ENCODE measurements at regions not wholly inside any gene's neighbourhood (a gene's known extent, or its start where the extent isn't known, plus 50 kb on each side); places are given as distances from the start of the nearest gene placed in this dataset.

GRCh38 chr5:2334719-2335118 is 416.8 kb downstream of the IRX2 start:
- no peak for DNase-seq (ENCODE audit: low spot score)

GRCh38 chr5:2333291-2333690 is 418.2 kb downstream of the IRX2 start:
- no peak for DNase-seq (ENCODE audit: low spot score)

DNA sequence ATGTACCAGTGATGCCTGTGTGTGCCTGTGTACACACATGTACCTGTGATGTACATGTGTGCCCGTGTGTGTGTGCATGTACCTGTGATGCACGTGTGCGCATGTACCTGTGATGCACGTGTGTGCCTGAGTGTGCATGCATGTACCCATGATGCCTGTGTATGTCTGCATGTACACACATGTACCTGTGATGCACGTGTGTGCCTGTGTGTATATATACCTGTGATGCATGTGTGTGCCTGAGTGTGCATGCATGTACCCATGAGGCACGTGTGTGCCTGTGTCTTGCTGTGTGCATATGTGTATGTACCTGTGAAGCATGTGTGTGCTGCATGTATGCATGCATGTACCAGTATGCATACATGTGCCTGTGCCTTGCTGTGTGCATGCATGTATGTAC is 419.0 kb downstream of the IRX2 start:
- DNase-seq (ENCODE audit: low spot score), result no peak

DNA sequence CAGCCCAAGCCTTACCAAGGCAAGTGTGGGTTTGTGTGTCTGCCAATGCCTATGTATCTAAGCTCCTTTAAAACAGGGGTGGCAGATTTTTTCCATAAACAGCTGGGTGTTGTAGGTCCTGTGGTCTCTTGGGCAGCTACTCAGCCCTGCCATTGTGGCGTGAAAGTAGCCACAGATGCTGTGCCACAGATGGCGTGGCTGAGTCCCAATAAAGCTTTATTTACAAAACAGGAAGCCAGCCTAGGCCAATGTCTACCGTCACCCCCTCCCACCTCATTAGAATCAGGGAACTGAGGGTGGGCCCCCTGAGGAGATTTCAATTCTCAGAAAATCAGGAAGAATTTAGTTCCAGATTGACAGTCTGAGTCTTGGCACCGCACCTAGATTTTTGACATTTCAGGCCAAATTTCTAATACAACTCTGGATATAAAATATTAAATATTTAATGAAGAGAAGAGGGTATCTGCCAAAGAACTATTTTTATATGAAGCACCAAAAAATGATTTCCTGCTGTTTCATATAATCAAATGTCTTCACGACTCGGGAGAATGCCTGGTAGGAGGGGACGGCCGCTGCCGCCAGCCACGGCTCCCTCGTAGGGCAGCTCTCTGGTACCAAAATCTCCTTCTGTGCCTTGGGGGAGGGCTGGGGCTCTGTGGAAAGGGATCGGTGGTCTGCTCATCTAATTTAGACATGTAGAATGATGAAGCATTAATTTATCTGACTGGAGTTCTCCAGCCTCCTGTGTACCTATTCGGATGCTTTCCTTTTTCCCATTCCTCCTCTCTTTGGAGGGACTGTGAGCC is 420.9 kb downstream of the IRX2 start:
- DNase-seq (ENCODE audit: low spot score), result no peak

DNA sequence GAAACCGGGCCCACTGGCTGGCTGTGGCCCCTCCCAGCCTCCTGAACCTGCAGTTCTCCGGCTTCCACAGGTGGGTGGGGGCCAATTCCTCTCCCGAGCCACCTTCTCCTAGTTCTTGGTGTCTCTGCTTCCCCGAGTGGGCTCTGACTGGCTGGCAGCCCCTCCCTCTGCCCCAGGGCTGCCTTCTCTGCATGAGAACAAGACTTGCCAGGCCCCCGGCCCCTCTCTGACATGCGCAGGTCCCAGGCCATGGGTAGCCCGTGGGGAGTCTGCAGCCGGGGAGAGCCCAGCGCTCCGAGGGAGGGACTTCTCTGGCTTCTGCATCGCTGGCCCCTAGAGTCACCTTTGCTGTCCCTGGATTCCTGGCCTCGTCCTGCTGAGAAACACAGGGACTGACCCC is 421.7 kb downstream of the IRX2 start:
- DNase-seq (ENCODE audit: low spot score), result no peak

DNA sequence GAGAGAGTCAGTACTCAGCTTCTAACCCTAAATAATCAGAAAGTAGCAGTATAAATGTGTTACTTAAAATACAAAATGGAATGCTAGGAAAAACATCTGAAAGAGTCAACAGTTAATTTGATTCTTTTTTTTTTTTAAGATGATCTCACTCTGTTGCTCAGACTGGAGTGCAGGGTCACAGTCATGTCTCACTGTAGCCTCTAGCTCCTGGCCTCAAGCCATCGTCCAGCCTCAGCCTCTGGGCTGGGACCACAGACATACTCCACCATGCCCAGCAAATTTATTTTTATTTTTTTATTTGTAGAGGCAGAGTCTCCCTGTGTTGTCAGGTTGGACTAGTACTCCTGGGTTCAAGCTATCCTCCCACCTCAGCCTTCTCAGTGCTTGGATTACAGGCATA is 424.9 kb downstream of the IRX2 start:
- no peak for DNase-seq (ENCODE audit: low spot score)

DNA sequence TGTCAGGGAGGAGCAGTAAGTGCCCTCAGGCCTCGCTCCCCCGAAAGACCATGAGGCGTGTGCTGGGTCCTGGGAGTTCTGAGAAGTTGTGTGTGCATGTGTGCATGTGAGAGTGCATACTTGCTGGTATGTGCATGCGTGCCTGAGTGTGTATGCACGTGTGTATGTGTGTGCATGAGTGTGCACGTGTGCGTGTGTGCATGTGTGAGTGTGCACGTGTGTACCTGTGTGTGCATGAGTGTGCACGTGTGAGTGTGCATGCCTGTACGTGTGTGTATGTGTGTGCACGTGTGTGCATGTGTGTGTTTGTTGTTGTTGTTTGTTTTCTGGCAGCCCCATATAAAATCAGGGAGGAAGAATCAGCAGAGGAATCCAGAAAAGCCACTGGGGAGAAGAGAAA is 426.7 kb downstream of the IRX2 start:
- no peak for DNase-seq (ENCODE audit: low spot score)

DNA sequence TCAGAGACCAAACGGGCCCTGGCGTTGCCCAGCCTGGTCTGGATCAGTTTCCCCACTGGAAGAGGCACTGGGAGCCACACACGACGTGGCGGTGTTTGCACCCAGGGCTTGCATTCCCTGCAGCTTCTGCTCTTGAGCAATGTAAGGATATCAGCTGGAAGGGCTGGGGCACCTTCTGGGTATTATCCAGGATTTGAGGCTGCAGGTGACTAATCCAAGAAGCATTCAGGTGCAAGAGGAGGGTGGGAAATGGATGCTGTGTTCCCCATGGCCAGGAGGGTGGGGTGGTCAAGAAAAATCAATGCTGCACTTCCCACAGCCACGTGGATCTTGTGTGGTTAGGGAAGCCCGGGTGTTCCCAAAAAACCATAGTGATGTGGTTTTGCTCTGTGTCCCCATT is 430.9 kb downstream of the IRX2 start:
- no peak for DNase-seq (ENCODE audit: low spot score)

DNA sequence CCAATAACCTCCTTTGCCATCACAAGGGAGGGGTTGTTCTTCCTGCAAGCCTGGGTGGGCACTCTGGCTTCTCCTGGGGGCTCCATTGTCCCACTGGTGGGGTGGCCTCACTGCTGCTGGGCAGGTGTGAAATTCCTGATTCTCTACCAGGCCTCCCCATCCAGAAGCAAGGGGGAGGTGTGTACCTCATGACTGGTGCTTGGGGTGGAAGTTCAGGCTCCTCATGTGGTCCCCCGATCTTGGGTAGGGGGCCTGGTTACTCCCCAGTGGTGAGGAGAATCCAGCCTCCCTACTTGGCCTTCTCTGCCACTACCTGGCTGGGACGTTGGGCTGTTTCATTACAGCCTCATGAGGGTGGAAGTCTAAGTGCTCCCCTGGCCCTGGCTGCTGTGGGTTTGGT is 433.9 kb downstream of the IRX2 start:
- no peak for DNase-seq (ENCODE audit: low spot score)

GRCh38 chr5:2311851-2312250 is 429.1 kb upstream of the IRX4 start:
- no peak for DNase-seq (ENCODE audit: low spot score)

DNA sequence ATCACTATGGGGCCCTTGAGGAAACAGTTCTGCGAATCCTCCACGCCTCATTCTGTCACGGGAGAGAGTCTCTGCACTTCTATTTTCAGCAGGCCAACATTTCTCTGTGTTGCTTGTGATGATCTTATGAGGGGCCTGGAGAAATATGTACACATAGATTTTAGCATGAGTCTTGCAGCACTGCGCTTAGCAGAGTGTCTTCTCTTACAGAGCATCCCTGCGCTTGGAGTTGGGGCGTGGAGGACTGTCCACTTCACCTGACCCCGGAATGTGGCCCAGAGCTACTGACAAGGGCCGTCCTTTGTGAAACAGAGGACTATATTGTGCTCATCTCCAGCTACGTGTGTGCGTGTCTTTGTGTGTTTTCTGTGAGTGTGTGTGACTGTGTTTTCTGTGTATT is 428.2 kb upstream of the IRX4 start:
- DNase-seq (ENCODE audit: low spot score), result no peak

GRCh38 chr5:2307631-2308030 is 424.9 kb upstream of the IRX4 start:
- DNase-seq (ENCODE audit: low spot score), result no peak

GRCh38 chr5:2306711-2307110 is 424.0 kb upstream of the IRX4 start:
- no peak for DNase-seq (ENCODE audit: low spot score)

DNA sequence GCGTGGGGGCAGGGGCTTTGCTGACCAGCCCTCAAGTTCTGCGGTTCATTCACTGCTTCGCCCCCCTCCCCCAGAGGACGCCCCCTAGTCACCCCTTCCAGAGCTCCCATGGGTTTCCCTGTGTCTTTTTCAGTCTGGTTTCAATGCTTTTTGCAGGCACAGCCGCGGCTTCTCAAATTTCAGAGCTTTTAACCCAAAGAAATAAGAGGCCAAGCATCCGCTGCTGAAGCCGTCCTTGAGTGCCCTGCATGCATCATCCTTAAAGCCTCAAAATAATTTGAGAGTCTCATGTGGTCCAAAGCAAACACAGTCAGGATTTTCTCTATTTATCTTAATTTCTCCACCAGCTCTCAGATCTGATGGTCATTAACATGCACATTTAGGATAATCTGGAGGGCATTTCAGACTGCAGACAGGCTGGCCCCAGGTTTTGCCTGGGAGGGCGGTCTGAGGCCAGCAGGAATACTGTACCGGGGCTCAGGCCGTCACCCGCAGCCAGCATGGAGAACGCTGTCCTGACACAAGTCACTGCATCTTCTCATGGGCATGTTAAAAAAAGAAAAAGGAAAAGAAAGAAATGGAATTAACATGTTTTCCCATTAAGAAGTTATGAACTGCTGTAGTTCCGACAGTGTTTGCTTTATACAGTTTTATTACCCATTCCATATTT is 420.8 kb upstream of the IRX4 start:
- DNase-seq (ENCODE audit: low spot score), result no peak

DNA sequence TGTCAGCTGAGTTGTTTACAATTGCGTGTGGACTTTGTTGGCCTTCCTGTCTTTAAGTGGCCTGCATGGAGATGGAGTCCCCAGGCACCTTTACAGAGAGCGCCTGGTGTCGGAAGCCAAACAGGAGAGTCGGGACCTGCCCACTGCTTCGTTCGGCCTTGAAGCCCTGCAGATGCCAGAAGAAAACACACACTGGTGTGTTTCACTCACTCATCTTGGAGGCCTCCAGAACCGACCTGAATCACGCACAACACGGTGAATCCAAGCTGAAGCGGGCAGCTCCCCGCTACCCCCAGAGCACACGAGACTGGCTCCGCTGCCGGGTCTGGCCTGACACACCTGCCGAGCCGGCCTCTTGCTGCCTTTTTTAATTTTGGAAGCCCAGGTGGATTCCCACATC is 419.4 kb upstream of the IRX4 start:
- DNase-seq (ENCODE audit: low spot score), result no peak

- DNase-seq (ENCODE audit: low spot score), result no peak
Measured at GRCh38 chr5:2300861-2301574, 418.3 kb upstream of the IRX4 start.

DNA sequence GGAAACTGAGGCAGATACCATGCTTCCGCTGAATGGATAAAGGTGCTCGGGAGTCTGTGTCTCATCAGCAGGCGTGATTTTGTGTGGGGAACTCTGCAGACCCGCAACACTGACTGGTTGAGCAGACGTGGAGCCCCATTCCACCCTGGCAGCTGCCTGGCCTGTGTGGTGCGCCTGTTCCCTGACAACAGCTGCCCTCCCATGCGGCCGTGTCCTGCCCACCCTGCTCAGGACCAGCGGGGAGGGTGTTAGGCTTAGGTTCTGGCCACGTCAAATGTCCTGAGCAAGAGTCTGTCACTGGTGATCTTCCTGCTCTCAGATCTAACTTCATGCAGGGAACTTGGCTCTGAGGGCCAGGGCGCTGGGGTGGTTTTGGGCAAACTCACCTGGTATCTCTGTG is 417.7 kb upstream of the IRX4 start:
- DNase-seq (ENCODE audit: low spot score), result no peak

GRCh38 chr5:2299388-2300220 is 416.9 kb upstream of the IRX4 start:
- DNase-seq (ENCODE audit: low spot score), result no peak

DNA sequence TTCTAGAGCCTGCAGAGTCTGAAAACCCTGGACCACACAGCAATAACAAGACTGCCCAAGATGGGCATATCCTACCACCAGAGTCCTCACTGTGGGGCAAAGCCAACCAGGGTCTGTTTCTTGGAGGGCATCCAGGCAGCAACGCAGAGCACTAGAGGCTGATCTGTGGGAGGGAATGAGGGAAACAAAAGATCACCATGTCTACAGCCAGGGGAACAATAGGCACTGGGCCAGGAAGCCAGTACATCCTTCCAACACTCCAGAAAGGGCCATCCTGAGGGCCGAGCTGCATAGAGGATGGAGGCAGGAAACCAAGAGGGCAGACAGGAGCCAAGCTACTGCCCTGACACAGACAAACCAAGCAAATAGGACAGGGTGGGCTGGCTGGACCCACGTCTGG is 416.1 kb upstream of the IRX4 start:
- DNase-seq (ENCODE audit: low spot score), result no peak

- no peak for DNase-seq (ENCODE audit: low spot score)
Measured at GRCh38 chr5:2297991-2298390, 415.3 kb upstream of the IRX4 start.

DNA sequence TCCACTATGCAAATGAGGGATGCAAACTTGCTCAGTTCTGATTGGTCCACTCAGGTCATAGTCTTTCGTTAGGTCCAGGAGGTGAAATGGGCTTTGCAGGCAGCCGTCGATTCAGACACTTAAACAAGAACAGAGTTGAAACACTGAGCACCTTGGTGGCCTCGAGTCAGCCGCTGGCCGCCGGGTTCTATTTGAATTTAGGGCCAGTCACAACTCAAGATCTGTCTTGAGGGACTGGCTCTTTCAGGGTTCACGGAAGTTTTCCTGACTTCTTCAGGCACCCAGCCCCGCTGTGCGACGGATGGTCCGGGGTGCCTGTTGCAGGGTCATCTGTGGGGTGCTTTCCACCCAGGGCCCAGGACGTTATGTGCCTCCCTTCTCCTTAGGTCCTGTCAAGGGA is 412.8 kb upstream of the IRX4 start:
- no peak for DNase-seq (ENCODE audit: low spot score)

DNA sequence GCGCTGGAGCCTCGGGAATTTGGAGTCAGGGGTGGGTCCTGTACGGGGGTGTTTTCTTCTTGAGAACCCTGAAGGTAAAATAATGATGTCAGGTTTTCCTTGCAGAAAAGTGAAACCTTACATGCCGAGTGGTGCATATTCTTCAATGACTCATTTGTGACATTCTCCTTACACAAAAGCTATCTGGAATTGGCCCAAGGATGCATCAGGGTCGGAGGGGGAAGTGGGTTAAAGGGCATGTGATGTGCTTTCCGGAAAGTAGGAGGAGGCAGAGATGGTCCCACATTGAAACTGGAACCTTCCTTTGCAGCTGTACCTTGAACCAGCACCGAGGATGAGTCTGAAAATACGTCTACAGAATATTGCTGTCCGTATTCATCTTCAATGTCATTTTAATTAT is 411.2 kb upstream of the IRX4 start:
- no peak for DNase-seq (ENCODE audit: low spot score)

Data from GM03348 (cell line).